ENCODE measurements at regions not wholly inside any gene's neighbourhood (a gene's known extent, or its start where the extent isn't known, plus 50 kb on each side); places are given as distances from the start of the nearest gene placed in this dataset.

- ATAC-seq (no peak), DNase-seq (no peak)
- intact Hi-C loops (cut with DNase I) = no loop called here
- Histone ChIP-seq H3K27me3 (no peaks in the 10 kb centered on the region), H3K27ac (no peak overlapping the region), H3K9me3 (peaks cover 0 to 4% (median 0%) of the 10 kb centered on the region in 11 donors), H3K36me3 (no peaks in the 10 kb centered on the region), H3K4me3 (no peak overlapping the region), H3K4me1 (peaks cover 0 to 22% (median 0%) of the 10 kb centered on the region in 9 donors)
- TF ChIP-seq CTCF (IDR thresholded peaks at IDR 0.05) = no peak
- WGBS, 2 donors = 63 to 68% methylated on average over 3 of the region's 3 CpGs
Measured at GRCh38 chr3:5298453-5298852, 110.9 kb downstream of the EDEM1 start.

- Histone ChIP-seq H3K27ac (no peak overlapping the region), H3K27me3 (no peaks in the 10 kb centered on the region), H3K4me1 (peaks cover 0 to 22% (median 0%) of the 10 kb centered on the region in 9 donors), H3K36me3 (no peaks in the 10 kb centered on the region), H3K4me3 (no peak overlapping the region), H3K9me3 (peaks cover 0 to 4% (median 0%) of the 10 kb centered on the region in 11 donors)
- TF ChIP-seq CTCF (IDR thresholded peaks at IDR 0.05) = no peak
- intact Hi-C loops (cut with DNase I) = no loop called here
- ATAC-seq = no peak
- no peak for DNase-seq
- 64 to 73% methylated on average over 3 of the region's 3 CpGs for WGBS, 2 donors
Measured at GRCh38 chr3:5299161-5299560, 111.7 kb downstream of the EDEM1 start.

- Histone ChIP-seq H3K27me3 (no peaks in the 10 kb centered on the region), H3K27ac (peak overlapping the region in 5 of 10 donors; percentile 56 to 85 (median 68)), H3K4me1 (peaks cover 0 to 34% (median 0%) of the 10 kb centered on the region in 9 donors), H3K4me3 (no peak overlapping the region), H3K36me3 (no peaks in the 10 kb centered on the region), H3K9me3 (peaks cover 0 to 4% (median 0%) of the 10 kb centered on the region in 11 donors)
- ATAC-seq = peak in 7 of 8 donors; percentile 10 to 71 (median 54)
- intact Hi-C loops (cut with DNase I) = no loop called here
- WGBS, 2 donors = 53 to 61% methylated on average over 4 of the region's 4 CpGs
- TF ChIP-seq CTCF (IDR thresholded peaks at IDR 0.05) = no peak
- no peak for DNase-seq
Measured at GRCh38 chr3:5300638-5301037, 113.1 kb downstream of the EDEM1 start.

- DNase-seq (peak in 1 of 2 donors; percentile 15), ATAC-seq (peak; percentile 46 to 92 (median 75))
- H3K4me3 ChIP-seq = no peak overlapping the region
- 30 to 39% methylated on average over 7 of the region's 7 CpGs for WGBS, 2 donors
- H3K4me1 ChIP-seq = peaks cover 0 to 34% (median 0%) of the 10 kb centered on the region in 9 donors
- peak overlapping the region in 7 of 10 donors; percentile 15 to 85 (median 61) for H3K27ac ChIP-seq
- no peaks in the 10 kb centered on the region for H3K36me3 ChIP-seq
- H3K27me3 ChIP-seq = no peaks in the 10 kb centered on the region
- no peak for TF ChIP-seq CTCF (IDR thresholded peaks at IDR 0.05)
- intact Hi-C loops (cut with DNase I) = no loop called here
- no peaks in the 10 kb centered on the region for H3K9me3 ChIP-seq
Measured at GRCh38 chr3:5301651-5302297, 114.3 kb downstream of the EDEM1 start.

All from heart right ventricle (tissue), 16 donors.